ENCODE measurements at regions not wholly inside any gene's neighbourhood (a gene's known extent, or its start where the extent isn't known, plus 50 kb on each side); places are given as distances from the start of the nearest gene placed in this dataset.

DNA sequence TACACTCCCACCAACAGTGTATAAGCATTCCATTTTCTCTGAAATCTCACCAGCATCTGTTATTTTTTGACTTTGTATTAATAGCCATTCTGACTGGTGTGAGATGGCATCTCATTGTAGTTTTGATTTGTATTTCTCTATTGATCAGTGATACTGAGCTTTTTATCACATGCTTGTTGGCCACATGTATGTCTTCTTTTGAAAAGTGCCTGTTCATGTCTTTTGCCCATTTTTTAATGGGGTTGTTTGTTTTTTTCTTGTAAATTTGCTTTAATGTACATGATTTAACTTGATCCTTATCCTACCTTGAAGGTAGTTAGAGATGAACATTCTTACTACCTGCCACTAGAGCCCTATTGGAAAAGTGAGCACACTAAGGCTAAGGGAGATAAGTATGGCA lies 151.2 kb upstream of the KIF2A start:
- POLR2A ChIA-PET, result no interaction called here
- peaks cover 7 to 24% (median 14%) of the 10 kb centered on the region in 5 donors for H3K9me3 Mint-ChIP-seq

DNA sequence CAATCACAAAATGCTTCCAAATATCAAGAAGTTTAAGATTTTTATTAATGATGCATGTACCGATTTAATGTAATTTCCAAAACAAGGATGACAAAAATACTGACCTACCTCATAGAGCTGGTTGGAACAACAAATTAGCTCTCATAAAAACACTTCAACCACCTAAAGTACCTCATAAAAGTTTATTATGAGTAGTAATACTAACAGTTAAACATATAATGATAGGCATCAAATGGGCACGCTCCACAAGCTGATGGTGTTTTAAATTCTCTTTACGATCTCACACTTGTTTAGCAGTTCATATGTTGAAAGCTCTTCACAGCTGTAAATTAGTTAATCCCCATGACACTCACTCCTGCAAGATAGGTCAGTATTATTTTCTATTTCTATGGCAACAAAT lies 150.0 kb upstream of the KIF2A start:
- Histone ChIP-seq H3K36me3 (ENCODE audit: insufficient read depth, low read length) (no peaks in the 10 kb centered on the region), H3K9me3 (ENCODE audit: low read length) (no peaks in the 10 kb centered on the region), H3K4me3 (ENCODE audit: low read length) (no peak overlapping the region), H3K4me1 (ENCODE audit: insufficient read depth, low read length) (no peaks in the 10 kb centered on the region), H3K27me3 (ENCODE audit: insufficient read depth, low read length, poor library complexity, severe bottlenecking) (no peaks in the 10 kb centered on the region), H3K27ac (ENCODE audit: low read depth, low read length) (no peak overlapping the region)
- H3K9me3 Mint-ChIP-seq, result peaks cover 7 to 26% (median 14%) of the 10 kb centered on the region in 5 donors
- H3K27ac Mint-ChIP-seq, result no peak overlapping the region
- peaks cover 0 to 4% (median 0%) of the 10 kb centered on the region in 3 donors for H3K36me3 Mint-ChIP-seq
- CTCF ChIA-PET, result no interaction called here
- no peak for DNase-seq
- H3K4me3 Mint-ChIP-seq, result no peak overlapping the region
- H3K27me3 Mint-ChIP-seq, result peaks cover 7 to 44% of the 10 kb centered on the region in 2 donors
- no peaks in the 10 kb centered on the region for H3K4me1 Mint-ChIP-seq
- POLR2A ChIA-PET, result no interaction called here

More for the DNA sequence above, 151.2 kb upstream of the KIF2A start:
- no peak overlapping the region for H3K27ac ChIP-seq (ENCODE audit: low read depth, low read length)
- peaks cover 4% of the 10 kb centered on the region for H3K27me3 ChIP-seq (ENCODE audit: insufficient read depth, low read length, poor library complexity, severe bottlenecking)
- no peaks in the 10 kb centered on the region for H3K36me3 Mint-ChIP-seq
- CTCF ChIA-PET, result no interaction called here
- DNase-seq, result no peak
- no peaks in the 10 kb centered on the region for H3K36me3 ChIP-seq (ENCODE audit: insufficient read depth, low read length)
- H3K4me1 Mint-ChIP-seq, result no peaks in the 10 kb centered on the region
- H3K4me3 Mint-ChIP-seq, result no peak overlapping the region
- peaks cover 7 to 44% of the 10 kb centered on the region in 2 donors for H3K27me3 Mint-ChIP-seq
- no peaks in the 10 kb centered on the region for H3K9me3 ChIP-seq (ENCODE audit: low read length)
- no peak overlapping the region for H3K27ac Mint-ChIP-seq
- H3K4me3 ChIP-seq (ENCODE audit: low read length), result no peak overlapping the region
- no peaks in the 10 kb centered on the region for H3K4me1 ChIP-seq (ENCODE audit: insufficient read depth, low read length)

DNA sequence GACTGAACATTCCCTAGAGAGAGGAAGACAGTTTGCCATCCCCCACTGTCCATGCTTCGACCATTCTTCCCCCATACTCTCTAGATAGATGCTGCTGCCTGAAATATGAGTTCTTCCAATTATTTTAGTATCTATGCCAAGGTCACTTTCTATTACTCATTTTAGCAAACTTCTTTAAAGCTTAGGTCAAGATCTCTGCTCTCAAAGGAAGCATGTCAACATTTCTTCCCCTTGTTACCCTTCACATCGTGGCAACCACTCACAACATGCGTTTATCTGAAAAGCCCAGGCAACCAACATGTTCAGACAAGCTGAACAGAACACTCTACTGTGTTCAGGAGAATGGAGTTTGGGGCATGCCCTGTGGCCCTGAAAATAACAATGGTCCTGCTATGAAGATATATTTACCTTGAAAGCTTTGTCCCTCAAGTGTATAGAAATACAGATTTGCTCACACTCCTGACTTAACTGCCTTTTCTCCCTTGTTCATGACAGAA lies 138.4 kb upstream of the KIF2A start:
- Mint-ChIP-seq H3K27ac (no peak overlapping the region), H3K36me3 (no peaks in the 10 kb centered on the region), H3K4me1 (no peaks in the 10 kb centered on the region), H3K27me3 (peaks cover 10 to 51% of the 10 kb centered on the region in 2 donors), H3K9me3 (peaks cover 0 to 2% (median 0%) of the 10 kb centered on the region in 5 donors), H3K4me3 (no peak overlapping the region)
- H3K4me3 ChIP-seq (ENCODE audit: low read length), result no peak overlapping the region
- no peaks in the 10 kb centered on the region for H3K36me3 ChIP-seq (ENCODE audit: insufficient read depth, low read length)
- ChIA-PET CTCF (no interaction called here), POLR2A (no interaction called here)
- H3K4me1 ChIP-seq (ENCODE audit: insufficient read depth, low read length), result no peaks in the 10 kb centered on the region
- no peaks in the 10 kb centered on the region for H3K9me3 ChIP-seq (ENCODE audit: low read length)
- H3K27me3 ChIP-seq (ENCODE audit: insufficient read depth, low read length, poor library complexity, severe bottlenecking), result peaks cover 5% of the 10 kb centered on the region
- no peak for DNase-seq
- H3K27ac ChIP-seq (ENCODE audit: low read depth, low read length), result no peak overlapping the region

DNA sequence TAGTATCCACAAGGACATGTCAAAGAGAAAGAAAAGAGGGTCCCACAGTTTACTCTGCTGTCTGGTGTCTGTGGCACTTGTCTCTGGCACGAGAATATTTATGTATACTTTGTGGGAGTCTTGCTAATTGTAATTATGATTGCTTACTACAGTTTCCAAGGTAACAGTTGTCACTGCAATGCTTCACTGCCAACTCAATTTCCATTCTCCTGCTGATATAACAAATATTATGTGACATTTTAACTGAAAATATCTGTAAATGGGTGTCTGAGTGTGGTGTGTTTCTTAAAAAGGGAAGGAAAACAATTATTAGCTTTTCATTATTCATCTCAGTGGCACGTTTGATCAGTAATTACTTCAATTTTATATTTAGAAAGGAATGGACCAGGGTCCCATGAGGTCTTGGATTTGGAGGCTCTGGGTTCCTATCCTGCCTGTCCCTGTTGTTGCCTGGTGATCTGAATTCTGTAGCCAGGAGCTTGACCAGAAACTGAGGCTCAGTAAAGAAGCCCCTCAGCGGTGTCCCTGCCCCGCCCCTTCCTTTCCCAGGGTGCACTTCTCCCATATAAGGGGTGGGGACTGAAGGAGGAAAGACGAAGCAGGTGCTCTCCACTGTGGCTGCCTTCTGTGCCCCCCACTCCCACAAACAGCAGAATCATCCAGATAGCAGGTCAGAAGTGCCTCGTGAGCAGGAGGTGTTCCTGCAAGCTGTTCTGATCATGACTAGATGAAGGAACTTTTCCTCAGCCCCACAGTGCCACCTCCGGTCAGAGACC lies 137.3 kb upstream of the KIF2A start:
- POLR2A ChIA-PET, result no interaction called here
- Mint-ChIP-seq H3K27ac (no peak overlapping the region), H3K9me3 (no peaks in the 10 kb centered on the region), H3K27me3 (peaks cover 14 to 59% of the 10 kb centered on the region in 2 donors), H3K4me1 (no peaks in the 10 kb centered on the region), H3K4me3 (no peak overlapping the region), H3K36me3 (no peaks in the 10 kb centered on the region)
- no peaks in the 10 kb centered on the region for H3K9me3 ChIP-seq (ENCODE audit: low read length)
- H3K4me3 ChIP-seq (ENCODE audit: low read length), result no peak overlapping the region
- no peak for DNase-seq
- H3K36me3 ChIP-seq (ENCODE audit: insufficient read depth, low read length), result no peaks in the 10 kb centered on the region
- CTCF ChIA-PET, result no interaction called here
- peaks cover 5% of the 10 kb centered on the region for H3K27me3 ChIP-seq (ENCODE audit: insufficient read depth, low read length, poor library complexity, severe bottlenecking)
- no peaks in the 10 kb centered on the region for H3K4me1 ChIP-seq (ENCODE audit: insufficient read depth, low read length)
- no peak overlapping the region for H3K27ac ChIP-seq (ENCODE audit: low read depth, low read length)

DNA sequence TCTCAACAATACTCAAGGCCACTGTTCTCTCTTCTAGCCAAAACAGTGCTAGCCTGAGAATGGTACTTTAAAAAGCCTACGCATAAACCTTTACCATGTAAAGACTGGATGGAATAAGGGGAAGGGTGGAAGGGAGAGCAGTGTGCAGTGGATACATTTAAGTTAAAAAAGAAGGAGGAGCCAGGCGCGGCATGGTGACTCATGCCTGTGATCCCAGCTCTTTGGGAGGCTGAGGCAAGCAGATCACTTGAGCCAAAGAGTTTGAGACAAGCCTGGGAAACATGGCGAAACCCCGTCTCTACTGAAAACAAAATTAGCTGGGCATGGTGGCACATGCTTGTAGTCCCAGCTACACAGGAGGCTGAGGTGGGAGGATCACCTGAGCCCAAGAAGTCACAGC lies 127.7 kb upstream of the KIF2A start:
- CTCF ChIA-PET, result no interaction called here
- peaks cover 4 to 56% of the 10 kb centered on the region in 2 donors for H3K27me3 Mint-ChIP-seq

DNA sequence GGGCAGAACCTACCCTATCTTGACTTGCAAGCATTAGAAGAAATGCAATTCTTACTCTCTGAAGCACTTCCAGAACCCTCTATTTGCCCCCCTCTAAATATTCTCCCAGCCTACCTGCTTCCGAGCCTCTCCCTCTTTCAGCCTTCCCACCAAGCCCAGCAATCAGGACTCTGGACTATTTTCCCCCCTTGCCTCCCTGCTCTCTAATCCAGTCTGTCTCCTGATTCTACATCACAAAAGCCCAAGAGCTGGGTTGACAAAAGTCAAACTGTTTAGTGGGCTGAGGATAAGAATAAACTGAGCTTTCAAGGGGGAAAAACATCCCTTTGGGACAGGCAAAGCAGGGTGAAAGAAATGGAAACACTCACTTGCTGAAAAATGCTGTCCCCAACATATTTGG lies 123.2 kb upstream of the KIF2A start:
- no peaks in the 10 kb centered on the region for H3K36me3 ChIP-seq (ENCODE audit: insufficient read depth, low read length)
- H3K27ac Mint-ChIP-seq, result no peak overlapping the region
- H3K4me1 Mint-ChIP-seq, result no peaks in the 10 kb centered on the region
- no peaks in the 10 kb centered on the region for H3K9me3 ChIP-seq (ENCODE audit: low read length)
- no peak overlapping the region for H3K27ac ChIP-seq (ENCODE audit: low read depth, low read length)
- H3K36me3 Mint-ChIP-seq, result no peaks in the 10 kb centered on the region
- no peaks in the 10 kb centered on the region for H3K27me3 ChIP-seq (ENCODE audit: insufficient read depth, low read length, poor library complexity, severe bottlenecking)
- ChIA-PET CTCF (no interaction called here), POLR2A (no interaction called here)
- DNase-seq, result no peak
- peaks cover 0 to 46% of the 10 kb centered on the region in 2 donors for H3K27me3 Mint-ChIP-seq
- H3K4me3 ChIP-seq (ENCODE audit: low read length), result no peak overlapping the region
- no peak overlapping the region for H3K4me3 Mint-ChIP-seq
- H3K9me3 Mint-ChIP-seq, result peaks cover 0 to 1% (median 0%) of the 10 kb centered on the region in 5 donors
- no peaks in the 10 kb centered on the region for H3K4me1 ChIP-seq (ENCODE audit: insufficient read depth, low read length)

More for the DNA sequence above, 127.7 kb upstream of the KIF2A start:
- H3K9me3 ChIP-seq (ENCODE audit: low read length), result no peaks in the 10 kb centered on the region
- H3K4me1 Mint-ChIP-seq, result no peaks in the 10 kb centered on the region
- POLR2A ChIA-PET, result no interaction called here
- H3K9me3 Mint-ChIP-seq, result no peaks in the 10 kb centered on the region
- H3K27me3 ChIP-seq (ENCODE audit: insufficient read depth, low read length, poor library complexity, severe bottlenecking), result no peaks in the 10 kb centered on the region
- H3K4me1 ChIP-seq (ENCODE audit: insufficient read depth, low read length), result no peaks in the 10 kb centered on the region
- DNase-seq, result no peak
- no peaks in the 10 kb centered on the region for H3K36me3 ChIP-seq (ENCODE audit: insufficient read depth, low read length)
- H3K36me3 Mint-ChIP-seq, result no peaks in the 10 kb centered on the region
- H3K27ac ChIP-seq (ENCODE audit: low read depth, low read length), result no peak overlapping the region
- H3K27ac Mint-ChIP-seq, result no peak overlapping the region
- no peak overlapping the region for H3K4me3 Mint-ChIP-seq
- H3K4me3 ChIP-seq (ENCODE audit: low read length), result no peak overlapping the region

DNA sequence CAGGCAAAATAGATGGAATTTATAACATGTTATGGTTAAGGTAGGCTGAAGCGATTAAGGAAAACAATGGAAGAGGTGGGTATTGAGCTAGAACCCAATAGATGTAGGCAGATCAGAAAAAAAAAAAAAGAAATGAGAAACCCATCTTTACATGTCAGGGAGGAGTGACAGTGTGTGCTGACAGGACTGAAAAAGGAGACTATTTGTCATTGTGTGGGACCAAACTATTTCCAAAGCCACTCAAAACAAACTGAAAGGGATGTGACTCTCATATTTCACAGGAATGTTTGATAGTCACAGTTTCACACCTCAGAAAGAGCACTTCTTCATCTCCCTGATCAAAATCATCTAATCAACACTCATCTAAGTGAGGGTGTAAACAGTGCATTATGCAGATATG lies 122.3 kb upstream of the KIF2A start:
- no peaks in the 10 kb centered on the region for H3K4me1 ChIP-seq (ENCODE audit: insufficient read depth, low read length)
- no peak for DNase-seq
- CTCF ChIA-PET, result no interaction called here
- H3K36me3 Mint-ChIP-seq, result no peaks in the 10 kb centered on the region
- H3K27me3 Mint-ChIP-seq, result peaks cover 2 to 37% of the 10 kb centered on the region in 2 donors
- no peak overlapping the region for H3K4me3 ChIP-seq (ENCODE audit: low read length)
- no peaks in the 10 kb centered on the region for H3K4me1 Mint-ChIP-seq
- H3K27me3 ChIP-seq (ENCODE audit: insufficient read depth, low read length, poor library complexity, severe bottlenecking), result no peaks in the 10 kb centered on the region
- POLR2A ChIA-PET, result no interaction called here
- H3K36me3 ChIP-seq (ENCODE audit: insufficient read depth, low read length), result no peaks in the 10 kb centered on the region
- no peak overlapping the region for H3K4me3 Mint-ChIP-seq
- H3K9me3 ChIP-seq (ENCODE audit: low read length), result no peaks in the 10 kb centered on the region
- no peak overlapping the region for H3K27ac ChIP-seq (ENCODE audit: low read depth, low read length)
- H3K9me3 Mint-ChIP-seq, result peaks cover 0 to 1% (median 0%) of the 10 kb centered on the region in 5 donors
- H3K27ac Mint-ChIP-seq, result no peak overlapping the region

DNA sequence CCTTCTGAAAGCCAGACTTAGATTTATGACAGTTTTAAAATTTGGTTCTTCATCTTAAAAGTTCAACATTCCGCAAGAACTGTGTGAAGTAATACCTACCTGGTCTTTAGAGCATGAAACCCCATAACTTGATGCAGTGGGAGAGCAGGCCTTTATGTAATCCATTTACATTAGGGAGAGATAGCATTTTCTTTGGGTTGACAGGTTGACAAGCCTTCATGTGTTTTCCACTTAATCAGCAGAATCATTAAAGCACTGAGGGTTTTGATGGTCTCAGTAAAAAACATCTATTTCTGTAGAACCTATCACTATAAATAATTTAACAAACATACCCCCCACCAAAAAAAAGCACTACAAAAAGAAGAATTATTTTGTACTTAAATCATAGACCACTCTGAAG lies 121.6 kb upstream of the KIF2A start:
- CTCF ChIA-PET, result no interaction called here
- Histone ChIP-seq H3K4me3 (ENCODE audit: low read length) (no peak overlapping the region), H3K9me3 (ENCODE audit: low read length) (no peaks in the 10 kb centered on the region), H3K4me1 (ENCODE audit: insufficient read depth, low read length) (no peaks in the 10 kb centered on the region), H3K27ac (ENCODE audit: low read depth, low read length) (no peak overlapping the region), H3K27me3 (ENCODE audit: insufficient read depth, low read length, poor library complexity, severe bottlenecking) (no peaks in the 10 kb centered on the region), H3K36me3 (ENCODE audit: insufficient read depth, low read length) (no peaks in the 10 kb centered on the region)
- Mint-ChIP-seq H3K4me1 (no peaks in the 10 kb centered on the region), H3K27ac (no peak overlapping the region), H3K4me3 (no peak overlapping the region), H3K9me3 (peaks cover 0 to 1% (median 0%) of the 10 kb centered on the region in 5 donors), H3K27me3 (peaks cover 2 to 30% of the 10 kb centered on the region in 2 donors), H3K36me3 (no peaks in the 10 kb centered on the region)
- POLR2A ChIA-PET, result no interaction called here
- no peak for DNase-seq
